Occipital lobe (tissue), 1 donor: ENCODE measurements at regions not wholly inside any gene's neighbourhood (a gene's known extent, or its start where the extent isn't known, plus 50 kb on each side); places are given as distances from the start of the nearest gene placed in this dataset.

Experiments
- DNase-seq: peaks from one replicate; lab custom pipeline; 2025; lab: John Stamatoyannopoulos, UW

DNA sequence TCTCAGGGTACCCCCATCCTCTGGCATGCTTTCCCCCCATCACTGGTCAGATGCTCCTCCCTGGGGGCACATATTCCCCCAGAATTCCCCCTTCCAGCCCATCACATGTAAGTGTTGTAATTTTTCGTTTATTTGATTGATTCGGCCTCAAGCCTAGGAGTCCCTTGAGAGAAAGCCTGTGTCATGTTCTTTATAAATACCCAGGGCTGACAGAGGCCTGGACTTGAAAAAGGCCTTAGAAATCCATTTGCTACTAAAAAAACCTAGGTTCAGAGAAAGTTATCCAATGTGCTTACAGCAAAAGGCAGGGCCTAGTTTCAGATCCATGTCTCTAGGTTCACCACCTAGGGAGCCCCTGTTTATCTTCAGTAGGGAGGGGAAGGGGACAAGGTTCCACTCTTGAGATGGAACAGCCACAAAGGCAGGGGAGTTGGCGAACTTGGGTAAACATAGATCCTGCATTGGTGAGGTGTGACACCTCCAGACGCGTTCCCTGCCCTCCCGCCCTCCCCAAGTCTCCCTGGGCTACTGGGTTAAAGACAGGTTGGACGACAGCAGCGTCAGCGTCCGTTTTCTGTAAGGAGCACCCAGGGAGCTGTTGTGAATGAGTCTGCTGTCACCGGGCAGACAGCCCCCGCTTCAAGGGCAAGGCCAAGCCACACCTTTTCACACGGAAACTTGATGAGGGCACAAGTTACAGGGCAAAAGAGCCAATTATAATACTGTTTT lies 147.8 kb downstream of the EN1 start:
- DNase-seq, result no peak

DNA sequence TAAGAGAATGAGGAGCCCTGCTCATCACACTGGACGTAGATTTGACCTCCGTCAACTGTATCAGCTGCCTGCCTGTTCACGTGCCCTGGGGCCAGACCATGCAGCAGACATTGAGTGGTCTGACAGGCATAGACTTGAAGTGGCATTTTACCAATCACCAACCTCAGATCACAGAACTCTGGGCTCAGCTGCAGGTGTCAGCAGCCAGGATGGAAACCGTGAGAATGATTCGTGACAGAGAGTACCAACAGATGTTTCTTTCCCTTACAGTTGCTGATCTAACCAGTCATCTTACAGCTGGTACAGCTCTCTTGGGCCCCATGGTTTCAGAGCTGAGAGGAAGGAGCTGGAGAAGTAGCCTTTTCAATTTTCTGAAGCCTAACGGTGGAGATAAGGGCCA lies 148.9 kb downstream of the EN1 start:
- no peak for DNase-seq

DNA sequence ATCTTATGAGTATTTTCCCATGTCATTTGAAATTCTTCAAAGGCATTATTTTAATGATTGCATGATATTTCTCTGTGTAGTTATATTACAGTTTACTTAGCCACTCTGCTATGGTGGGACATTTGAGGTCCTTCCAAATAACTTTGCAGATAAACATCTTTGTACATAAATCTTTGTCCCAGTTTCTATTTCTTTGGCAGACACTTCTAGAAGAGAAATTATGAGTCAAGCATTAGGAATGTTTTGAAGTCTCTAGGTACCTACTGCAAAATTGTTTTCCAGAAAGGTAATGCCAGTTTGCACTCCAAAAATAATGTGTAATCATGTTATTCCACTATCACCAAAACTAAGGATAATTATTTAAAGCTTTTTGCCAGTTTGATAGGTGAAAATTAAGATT lies 149.7 kb downstream of the EN1 start:
- no peak for DNase-seq

DNA sequence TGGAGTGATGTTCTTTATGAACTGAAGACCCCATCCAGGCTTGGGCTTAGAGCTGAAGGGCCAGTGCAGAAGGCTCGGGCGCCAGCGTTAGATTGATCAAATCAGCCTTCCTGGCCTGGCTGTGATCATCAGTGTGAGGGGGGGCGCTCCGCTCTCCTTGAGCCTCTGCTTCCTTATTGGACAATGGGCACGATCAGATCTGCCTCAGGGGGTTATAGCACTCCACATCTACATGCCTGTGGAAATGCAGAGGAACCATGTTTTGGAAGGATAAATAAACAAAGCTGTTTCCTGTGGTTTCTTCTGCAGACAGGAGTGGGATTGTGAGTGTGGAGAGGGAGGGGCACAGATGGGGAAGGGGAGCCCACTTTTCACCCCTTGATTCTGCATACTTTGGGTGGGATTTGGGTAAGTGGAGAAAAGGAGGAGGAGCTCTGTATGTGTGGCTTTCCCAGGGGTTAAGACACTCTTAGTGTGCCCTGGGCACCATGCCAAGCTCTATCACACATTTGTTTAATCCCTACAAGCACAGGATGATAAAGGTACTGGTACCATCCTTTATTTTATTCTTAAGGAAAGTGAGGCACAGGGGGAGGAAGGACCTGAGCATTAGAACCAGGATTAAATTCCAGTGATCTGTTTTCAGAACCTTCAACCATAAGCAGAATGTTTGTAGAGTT lies 150.5 kb downstream of the EN1 start:
- DNase-seq, result no peak

DNA sequence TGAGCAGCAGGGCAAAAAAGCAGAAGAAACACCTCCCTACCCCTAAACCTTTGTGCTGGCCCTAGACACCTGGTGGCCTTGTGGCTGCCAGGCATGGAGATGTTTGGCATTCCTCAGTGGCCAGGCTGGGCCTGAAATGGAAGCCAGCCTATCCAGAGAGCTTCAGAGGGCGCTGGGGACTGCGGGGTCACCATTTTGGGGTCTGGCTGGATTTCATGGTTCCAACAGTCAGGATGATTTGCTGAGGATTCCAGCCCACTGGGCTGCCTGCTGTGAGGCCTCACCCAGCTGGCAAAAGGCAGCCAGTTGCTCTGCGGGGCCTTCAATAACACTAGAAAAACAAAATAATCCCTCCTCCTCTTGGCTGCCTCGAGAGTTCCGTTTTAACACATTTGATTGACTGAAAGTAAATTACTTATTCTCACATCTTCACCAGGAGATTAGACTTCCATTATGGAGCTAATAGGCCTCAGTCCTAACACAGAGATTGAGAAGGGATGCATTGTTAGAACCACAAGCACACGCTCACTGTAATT lies 154.1 kb downstream of the EN1 start:
- DNase-seq, result no peak

DNA sequence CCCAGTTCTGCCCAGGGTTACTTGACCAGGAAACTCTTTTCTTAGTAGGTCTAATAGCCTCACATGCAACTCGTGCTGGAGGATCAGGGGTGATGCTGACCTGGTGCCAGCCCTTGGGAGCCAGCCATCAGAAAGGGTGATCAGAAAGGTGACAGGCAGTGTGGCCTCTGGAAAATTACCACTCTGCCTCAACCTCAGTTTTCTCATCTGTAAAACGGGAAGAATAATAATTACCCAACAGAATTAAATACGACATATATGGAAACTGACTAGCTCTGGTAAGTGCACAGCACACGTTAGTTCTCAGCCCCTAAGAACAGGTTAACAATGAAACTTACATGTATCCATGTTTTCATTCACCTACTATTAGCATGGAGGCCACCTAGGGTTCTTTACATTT lies 157.6 kb downstream of the EN1 start:
- no peak for DNase-seq

DNA sequence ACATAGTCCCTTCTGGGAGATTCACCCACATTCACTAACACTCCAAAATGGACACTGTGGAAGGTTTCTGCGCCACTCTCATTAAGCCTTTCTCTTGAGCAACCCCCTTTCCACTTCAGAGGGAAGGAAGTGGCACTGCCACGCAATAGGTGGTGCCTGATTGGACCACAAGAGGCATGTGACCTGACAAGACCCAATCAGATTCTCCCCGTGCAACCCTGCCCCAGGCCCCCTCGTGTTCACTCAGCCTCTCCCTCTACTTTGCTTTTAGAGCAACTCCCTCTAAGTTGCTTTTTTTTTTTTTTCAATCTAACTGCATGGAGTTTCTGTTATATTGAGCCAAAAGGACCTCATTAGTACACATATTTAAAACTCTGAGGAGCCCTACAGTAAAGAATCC lies 158.0 kb downstream of the EN1 start:
- no peak for DNase-seq

DNA sequence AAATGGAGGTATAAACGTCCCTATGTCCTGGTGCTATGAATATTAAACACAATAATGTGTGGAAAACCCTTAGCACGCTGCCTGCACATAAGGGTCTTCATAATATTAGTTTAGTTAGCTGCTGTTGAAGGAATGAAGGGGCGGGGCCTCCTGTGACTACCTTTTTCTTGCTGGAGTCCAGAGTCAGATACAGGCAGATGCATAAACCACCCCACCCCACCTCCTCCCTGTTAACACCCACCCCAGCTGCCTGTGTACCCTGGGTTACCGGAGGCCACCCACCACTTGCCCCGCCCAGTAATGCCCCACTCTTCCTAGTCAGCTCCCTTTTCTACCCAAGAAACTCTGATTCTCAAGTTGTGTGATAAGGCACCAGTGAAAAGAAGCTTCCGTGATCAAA lies 158.4 kb downstream of the EN1 start:
- DNase-seq, result no peak

DNA sequence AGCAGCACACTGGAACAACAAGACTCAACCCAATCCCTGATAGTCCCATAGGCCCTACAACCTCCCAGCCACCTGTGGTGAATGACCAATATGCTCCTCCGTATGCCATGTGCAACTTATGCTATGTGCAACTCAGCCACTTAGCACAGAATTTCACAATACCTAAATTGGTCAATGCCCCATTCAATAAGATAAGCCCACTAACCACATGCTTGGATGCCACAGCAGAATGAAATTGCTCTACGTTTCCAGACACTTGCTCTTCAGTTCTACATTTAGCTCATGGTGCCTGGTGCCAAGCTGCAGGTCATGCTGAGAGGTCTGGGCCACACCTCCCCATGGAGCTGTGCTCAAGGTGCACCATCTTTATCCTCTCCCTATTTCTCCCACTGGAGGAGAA lies 159.8 kb downstream of the EN1 start:
- DNase-seq, result no peak

DNA sequence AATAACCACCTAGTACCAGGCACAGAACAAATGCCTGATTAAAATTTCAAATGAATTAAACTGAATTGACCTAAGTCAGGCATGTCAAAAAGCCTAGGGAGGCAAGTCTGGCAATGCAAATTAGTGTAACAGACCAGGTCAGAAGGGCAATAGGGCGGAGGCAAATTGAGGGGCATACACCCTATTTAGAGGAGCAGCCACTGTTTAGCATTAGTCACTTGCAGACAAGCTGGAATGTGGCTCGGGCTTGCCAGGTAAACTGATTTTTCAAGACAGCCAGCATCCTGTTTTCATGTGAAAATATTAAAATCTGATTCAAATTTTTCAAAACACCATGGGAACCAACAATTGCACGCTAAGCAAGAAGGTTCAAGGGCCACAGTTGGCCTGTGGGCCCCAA lies 160.3 kb downstream of the EN1 start:
- no peak for DNase-seq

DNA sequence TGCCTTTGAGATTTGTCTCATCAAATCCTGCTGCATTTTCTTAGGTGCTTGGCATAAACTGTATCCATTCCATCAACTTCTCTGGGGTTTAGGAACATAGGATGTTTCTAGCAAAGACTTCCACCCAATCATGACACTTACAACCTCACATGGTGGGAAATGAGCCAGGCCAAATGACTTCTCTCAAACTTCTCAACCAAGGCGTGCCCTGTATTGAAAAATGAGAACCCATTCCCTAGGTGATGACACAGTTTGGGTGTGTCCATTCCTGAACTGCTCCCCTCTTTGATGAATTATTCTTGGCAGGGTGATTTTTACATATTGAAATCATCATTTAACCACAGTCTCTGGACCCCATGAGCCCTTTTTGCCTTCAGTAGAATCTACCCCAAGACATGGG lies 161.1 kb downstream of the EN1 start:
- DNase-seq, result no peak

DNA sequence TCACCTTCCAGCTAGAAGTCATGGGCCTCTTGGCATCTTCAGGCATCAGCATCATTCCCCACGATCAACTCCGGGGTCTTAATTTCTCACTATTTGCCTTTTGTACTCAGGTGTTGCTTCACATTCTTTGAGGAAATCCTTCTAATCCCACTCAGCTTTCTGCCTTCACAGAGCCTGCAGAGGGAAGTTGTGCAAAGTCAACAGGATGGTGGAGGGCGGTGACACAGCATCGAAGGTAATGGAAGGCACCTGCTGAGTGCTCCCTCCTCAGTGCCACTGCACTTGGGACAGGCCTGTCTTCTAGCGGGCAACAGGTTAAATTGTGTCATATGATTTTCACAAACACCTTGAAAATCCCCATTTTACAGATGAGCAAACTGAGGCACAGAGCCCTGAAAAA lies 164.0 kb downstream of the EN1 start:
- no peak for DNase-seq

DNA sequence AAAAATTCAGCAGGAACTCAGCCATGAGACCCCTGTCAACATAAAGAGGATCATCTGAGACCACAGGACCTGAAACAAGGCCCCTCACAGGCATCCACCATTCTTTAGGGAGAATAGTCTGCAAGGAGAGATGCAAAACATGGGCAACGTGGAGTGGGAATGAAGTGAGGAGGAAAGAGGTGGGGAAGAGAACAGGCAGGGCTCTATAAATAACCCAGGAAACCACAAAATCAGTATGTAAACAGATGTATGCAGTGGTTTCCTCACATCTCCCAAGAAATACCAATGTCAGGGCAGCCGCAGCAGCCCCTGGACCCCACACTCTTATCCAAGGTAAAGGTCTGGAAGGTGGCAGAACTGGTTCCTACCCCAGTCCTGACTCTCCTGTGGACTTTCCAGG lies 168.5 kb downstream of the EN1 start:
- no peak for DNase-seq

DNA sequence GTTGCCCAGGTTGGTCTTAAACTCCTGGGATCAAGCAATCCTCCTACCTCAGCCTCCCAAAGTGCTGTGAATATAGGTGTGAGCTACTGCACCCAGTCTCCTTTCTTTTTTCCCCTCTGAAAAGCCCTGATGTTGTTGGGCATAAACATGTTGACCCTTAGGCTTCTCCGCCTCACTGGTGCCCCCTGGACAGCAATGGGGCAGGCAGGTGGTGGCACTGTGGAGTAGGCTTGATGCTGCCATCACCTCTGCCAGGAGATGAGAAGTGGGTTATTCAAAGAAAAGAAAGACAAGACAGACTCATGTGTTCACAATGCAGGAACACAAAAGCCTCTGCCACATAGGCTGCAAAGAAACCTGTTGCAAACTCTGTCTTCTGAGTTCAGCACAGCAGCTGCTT lies 169.9 kb downstream of the EN1 start:
- no peak for DNase-seq

DNA sequence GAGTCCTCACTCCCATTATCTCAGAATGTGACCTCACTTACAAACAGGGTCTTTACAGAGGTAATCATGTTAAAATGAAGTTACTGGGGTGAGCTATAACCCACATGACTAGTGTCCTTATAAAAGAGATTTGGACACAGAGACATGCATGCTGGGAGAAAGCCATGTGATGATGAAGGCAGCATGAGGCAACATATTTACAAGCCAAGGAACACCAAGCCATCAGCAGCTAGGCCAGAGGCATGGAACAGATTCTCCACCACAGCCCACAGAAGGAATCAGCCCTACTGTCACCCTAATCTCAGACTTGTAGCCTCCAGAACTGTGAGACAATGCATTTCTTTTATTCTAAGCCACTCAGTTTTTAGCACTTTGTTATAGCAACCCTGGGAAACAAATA lies 171.9 kb downstream of the EN1 start:
- DNase-seq, result no peak

DNA sequence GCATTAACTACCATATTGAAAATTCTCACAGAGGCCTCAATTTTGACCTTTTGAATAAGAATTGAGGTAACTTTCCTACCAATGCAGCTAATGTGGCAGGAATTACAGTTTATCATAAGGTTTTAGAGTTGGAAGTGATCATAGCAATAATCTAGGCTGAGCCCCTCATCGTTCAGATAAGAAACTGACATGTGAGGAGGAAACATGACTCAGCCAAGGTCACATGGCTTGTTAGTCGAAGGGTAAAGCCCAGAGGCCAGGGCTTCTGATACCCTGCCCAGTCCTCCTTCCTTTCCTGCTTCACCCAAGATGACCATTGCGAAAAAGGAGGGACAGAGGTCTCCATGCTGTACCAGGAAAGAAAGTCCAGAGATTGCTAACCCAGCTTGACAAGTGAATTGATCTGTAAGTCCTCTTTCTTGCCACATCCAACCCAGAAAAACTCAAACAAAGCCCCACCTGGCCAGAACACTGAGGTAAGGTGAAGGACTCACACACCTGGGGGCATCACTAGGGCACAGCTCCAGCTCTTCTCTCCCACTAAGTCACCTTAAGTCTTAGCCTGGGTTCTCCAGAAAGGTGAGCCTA lies 174.8 kb downstream of the EN1 start:
- DNase-seq, result no peak

DNA sequence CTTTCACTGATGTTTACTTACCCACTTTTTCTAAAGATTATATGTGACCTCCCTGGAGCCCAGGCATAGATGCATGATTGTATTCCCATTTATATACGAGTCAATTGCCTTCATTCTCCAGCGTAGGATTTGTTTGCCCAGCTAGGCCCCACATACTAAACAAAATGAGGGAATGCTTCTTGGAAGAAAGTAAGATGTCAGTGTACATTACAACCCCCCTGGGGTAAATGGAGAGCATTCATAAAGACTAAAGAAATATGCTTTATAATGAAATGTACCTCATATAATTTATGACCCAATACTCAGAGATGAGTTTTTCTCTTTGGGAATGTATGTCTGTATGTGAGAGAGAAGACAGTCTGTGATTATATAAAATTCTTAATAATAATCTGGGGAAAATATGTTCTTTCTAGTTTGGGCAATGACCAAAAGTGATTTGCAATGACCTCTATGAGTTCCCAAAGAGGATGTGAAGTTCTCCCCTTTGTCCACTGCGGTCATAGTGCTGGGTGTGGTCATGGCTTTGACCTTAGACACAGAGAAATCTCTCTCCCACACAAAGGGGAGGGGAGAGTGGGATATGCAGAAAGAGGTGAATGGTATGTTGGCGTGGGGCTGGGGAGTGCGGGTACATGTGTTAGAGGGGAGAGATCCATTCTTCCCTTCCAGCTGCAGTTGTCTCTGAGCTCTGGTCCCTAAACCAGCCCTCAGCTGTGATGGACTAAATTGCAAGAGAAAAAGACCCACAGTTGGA lies 175.6 kb downstream of the EN1 start:
- no peak for DNase-seq

DNA sequence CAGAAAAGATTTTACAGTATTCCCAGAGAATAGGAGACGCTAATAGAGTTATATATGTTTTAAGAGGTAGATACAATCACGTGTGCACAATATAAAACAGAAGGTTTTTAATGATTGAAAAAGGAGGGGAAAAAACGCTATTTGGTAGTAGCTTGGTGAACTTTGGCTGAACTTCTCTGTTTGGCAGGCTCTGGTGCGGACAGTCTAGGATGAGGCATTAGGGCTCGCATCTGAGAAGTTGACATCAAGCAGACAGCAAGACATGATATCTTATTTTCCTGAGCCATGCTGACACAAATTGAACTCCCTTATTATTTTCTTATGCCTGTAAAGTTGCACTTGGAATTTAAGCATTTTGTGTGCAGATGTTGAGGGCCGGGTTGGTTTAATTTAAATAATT lies 176.6 kb downstream of the EN1 start:
- DNase-seq, result no peak

DNA sequence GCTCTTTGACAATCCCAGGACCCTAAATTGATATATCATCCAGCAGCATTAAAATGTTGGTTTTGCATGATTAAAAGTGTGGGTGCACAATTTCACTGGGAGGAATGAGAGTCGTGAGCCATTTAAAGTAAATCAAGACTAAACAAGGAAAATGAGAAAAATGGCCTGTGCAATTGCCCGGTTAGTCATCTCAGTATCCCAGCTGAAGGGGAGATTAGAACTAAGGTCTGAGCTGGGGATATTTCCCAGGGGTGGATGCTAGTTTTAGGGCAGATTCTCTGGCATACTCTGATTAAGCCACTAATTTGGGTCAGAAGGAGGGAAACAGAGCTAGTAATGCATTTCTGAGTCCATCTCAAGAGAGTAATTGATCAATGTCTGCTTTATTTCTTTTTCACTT lies 177.2 kb downstream of the EN1 start:
- no peak for DNase-seq

DNA sequence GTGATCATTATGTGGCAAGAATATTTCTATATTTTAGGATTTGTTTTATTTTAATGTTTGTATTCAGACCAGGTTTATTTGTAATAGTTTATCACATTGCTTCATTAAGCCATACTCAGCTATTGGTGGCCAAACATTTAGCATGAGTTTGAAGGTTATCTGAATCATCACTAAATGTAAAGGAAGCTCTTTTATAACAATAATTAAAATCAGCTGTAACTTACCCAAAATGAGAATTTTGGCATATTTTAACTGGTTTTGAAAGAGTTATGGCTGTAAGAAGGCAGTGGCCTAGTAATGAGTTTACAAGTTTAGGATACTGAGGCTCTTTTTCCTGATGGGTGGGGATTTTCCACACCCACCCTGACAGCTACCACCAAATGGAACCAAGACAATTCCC lies 177.8 kb downstream of the EN1 start:
- DNase-seq, result no peak

DNA sequence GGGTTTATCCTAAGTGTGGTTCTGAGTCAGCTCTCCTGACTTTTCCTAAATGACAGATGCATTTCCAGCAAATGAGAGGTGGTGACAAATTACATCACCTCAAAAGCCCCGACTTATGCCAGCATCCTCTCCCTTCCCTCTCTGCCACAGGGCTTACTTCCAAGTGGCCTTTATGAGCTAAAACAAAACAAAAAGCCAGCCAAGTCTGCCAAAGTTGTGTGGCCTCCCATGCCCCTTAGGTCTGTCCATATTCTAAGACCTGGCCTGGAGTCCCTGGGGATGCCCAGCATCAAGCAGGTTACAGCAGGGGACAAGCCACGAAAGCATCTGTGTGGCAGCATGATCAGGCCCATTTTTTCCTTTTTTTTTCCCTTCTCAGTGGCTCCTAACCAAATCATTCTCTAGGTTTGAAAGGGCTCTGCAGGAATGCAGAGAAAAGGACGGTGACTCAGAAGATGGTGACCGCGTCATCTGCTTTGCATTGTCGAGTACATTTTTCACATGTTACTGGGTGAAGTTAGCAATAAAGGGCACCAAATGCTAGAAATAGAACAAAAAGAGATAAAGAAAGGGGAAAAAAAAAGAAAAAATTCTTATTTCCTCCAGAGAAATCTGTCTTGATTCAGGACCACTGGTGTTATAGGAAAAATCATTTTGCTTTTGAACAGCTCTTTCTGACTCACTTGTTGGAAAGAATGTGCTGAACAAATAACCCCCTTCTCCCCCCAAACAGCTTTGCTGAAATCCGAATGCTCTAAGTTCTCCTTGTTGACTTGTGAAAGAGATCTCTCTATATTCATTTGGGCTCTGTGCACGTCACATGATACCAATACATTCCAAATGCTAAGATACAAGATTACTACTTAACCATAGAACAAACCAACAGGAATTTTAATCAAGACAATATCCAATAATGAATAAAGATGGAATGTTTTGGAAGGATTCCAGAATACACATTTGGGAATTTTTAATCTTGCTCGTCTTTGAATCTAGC lies 178.7 kb downstream of the EN1 start:
- DNase-seq, result no peak
